H1 (cell line): ENCODE measurements at regions not wholly inside any gene's neighbourhood (a gene's known extent, or its start where the extent isn't known, plus 50 kb on each side); places are given as distances from the start of the nearest gene placed in this dataset.

Source experiments
- ATF3 ChIP-seq: IDR thresholded peaks from 2 replicates; pipeline ENCODE4 v1.6.1; 2011; ENCODE audit warnings: low read depth, mild to moderate bottlenecking, low read length; ENCODE audit not compliant: insufficient read depth
- EP300 ChIP-seq, 2 experiments: IDR thresholded peaks; 1 replicate in 1 of 2; 2 replicates in 1 of 2; pipeline ENCODE4 v1.6.1; 2011 to 2012; ENCODE audit warnings: low read depth in 2 of 2, low read length in 2 of 2, mild to moderate bottlenecking in 2 of 2, borderline replicate concordance in 1 of 2, inconsistent platforms in 1 of 2, moderate library complexity in 1 of 2
- EZH2 ChIP-seq: fragments of 200-600 bp; sonication (generic); IDR thresholded peaks from 2 replicates; pipeline ENCODE4 v1.7.1; 2012; ENCODE audit warnings: low read depth, mild to moderate bottlenecking, moderate library complexity, low read length, inconsistent platforms; ENCODE audit not compliant: severe bottlenecking
- JUND ChIP-seq: IDR thresholded peaks from 2 replicates; pipeline ENCODE4 v1.6.1; 2011; ENCODE audit warnings: mild to moderate bottlenecking, improper control_type of control experiment, low read length
- POLR2A ChIP-seq, 2 experiments: IDR thresholded peaks; 1 replicate in 1 of 2; 2 replicates in 1 of 2; pipeline ENCODE4 v1.6.1; 2011; ENCODE audit warnings: low read depth in 2 of 2, low read length in 2 of 2, mild to moderate bottlenecking in 2 of 2; ENCODE audit errors: control extremely low read depth in 1 of 2
- POLR2AphosphoS5 ChIP-seq: IDR thresholded peaks from 2 replicates; pipeline ENCODE4 v1.6.1; 2011; ENCODE audit warnings: low read depth, low read length
- SP1 ChIP-seq: IDR thresholded peaks from 2 replicates; pipeline ENCODE4 v1.6.1; 2011; ENCODE audit warnings: low read depth, low read length
- SRF ChIP-seq: IDR thresholded peaks from 2 replicates; pipeline ENCODE4 v1.6.1; 2011; ENCODE audit warnings: mild to moderate bottlenecking, low read depth, low read length, moderate library complexity
- YY1 ChIP-seq: IDR thresholded peaks from 2 replicates; pipeline ENCODE4 v1.6.1; 2011; ENCODE audit warnings: low read depth, mild to moderate bottlenecking, low read length
- TF ChIP-seq, protein P1 (sequence below), 3 experiments: IDR thresholded peaks; 1 replicate in 2 of 3; 2 replicates in 1 of 3; pipeline versions ENCODE4 v1.5.1 to v1.6.1; 2011; ENCODE audit warnings: low read length in 3 of 3, mild to moderate bottlenecking in 3 of 3, inconsistent platforms in 2 of 3, low read depth in 1 of 3, moderate library complexity in 1 of 3; ENCODE audit not compliant: insufficient read depth in 1 of 3; ENCODE audit errors: control extremely low read depth in 1 of 3

DNA sequence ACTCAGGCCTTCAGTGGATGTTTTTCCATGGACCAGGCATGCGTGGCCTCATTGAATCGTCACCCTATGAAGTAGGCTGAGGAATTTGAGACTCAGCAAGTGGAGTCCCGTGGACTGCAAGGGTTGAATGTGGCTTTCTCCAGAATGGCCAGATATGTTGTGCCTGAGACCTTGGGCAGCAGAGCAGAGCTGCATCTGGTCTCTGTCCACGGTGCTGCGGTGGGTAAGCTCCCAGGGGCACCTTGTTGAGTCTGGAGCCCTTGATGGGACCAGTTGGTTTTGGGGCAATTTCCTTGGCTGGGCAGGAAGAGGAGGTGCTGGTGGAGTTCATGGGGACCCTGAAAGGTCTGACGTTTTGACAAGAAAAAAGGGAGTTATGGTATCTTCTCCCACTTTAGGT is 368.1 kb upstream of the EEF2KMT start:
- TF ChIP-seq POLR2A (IDR thresholded peaks at IDR 0.05; ENCODE audit: control extremely low read depth in 1 of 2, low read depth in 2 of 2, low read length in 2 of 2) (no peak), YY1 (no peak), JUND (no peak), SRF (no peak), POLR2AphosphoS5 (no peak), ATF3 (no peak), EZH2 (no peak), EP300 (IDR thresholded peaks at IDR 0.05; ENCODE audit: borderline replicate concordance in 1 of 2, low read depth in 2 of 2, low read length in 2 of 2) (no peak), SP1 (no peak)
- TF ChIP-seq, protein P1, sequence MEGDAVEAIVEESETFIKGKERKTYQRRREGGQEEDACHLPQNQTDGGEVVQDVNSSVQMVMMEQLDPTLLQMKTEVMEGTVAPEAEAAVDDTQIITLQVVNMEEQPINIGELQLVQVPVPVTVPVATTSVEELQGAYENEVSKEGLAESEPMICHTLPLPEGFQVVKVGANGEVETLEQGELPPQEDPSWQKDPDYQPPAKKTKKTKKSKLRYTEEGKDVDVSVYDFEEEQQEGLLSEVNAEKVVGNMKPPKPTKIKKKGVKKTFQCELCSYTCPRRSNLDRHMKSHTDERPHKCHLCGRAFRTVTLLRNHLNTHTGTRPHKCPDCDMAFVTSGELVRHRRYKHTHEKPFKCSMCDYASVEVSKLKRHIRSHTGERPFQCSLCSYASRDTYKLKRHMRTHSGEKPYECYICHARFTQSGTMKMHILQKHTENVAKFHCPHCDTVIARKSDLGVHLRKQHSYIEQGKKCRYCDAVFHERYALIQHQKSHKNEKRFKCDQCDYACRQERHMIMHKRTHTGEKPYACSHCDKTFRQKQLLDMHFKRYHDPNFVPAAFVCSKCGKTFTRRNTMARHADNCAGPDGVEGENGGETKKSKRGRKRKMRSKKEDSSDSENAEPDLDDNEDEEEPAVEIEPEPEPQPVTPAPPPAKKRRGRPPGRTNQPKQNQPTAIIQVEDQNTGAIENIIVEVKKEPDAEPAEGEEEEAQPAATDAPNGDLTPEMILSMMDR (IDR thresholded peaks at IDR 0.05; ENCODE audit: control extremely low read depth in 1 of 3, insufficient read depth in 1 of 3, low read depth in 1 of 3, low read length in 3 of 3), result no peak
